ENCODE measurements at regions not wholly inside any gene's neighbourhood (a gene's known extent, or its start where the extent isn't known, plus 50 kb on each side); places are given as distances from the start of the nearest gene placed in this dataset.

- no peak for ATAC-seq
- H3K27me3 ChIP-seq (ENCODE audit: control insufficient read depth in 2 of 2, insufficient read depth in 2 of 2, low read length in 2 of 2) = no peaks in the 10 kb centered on the region
- 2% methylated on average over 7 of the region's 7 CpGs for WGBS (ENCODE audit: insufficient coverage, low coverage, missing lambda C conversion rate)
- H2AFZ ChIP-seq (ENCODE audit: low read depth, low read length) = no peak overlapping the region
- no peak overlapping the region for H3K4me3 ChIP-seq
- no peaks in the 10 kb centered on the region for H3K4me1 ChIP-seq (replicated peaks in 1 of 2; ENCODE audit: control insufficient read depth in 2 of 2, insufficient read depth in 2 of 2, low read length in 2 of 2)
- H3K79me2 ChIP-seq (ENCODE audit: control insufficient read depth, insufficient read depth, low read length) = no peaks in the 10 kb centered on the region
- DNase-seq (ENCODE audit: extremely low read depth in 1 of 4, low spot score in 3 of 4) = no peak
- intact Hi-C loops (cut with micrococcal nuclease) = no loop called here
- in situ Hi-C loops (cut with MboI) = no loop called here
- H3K27ac ChIP-seq (ENCODE audit: extremely low read depth, low read depth, low read length) = no peak overlapping the region
- POLR2A ChIA-PET = interaction anchor here (1.0 kb wide), 1 partner anchor 10 kb away, joined by 3 read pairs; no protein-coding TSS in a partner anchor
- no TSS peak for BruUV-seq (replicated peaks)
- H3K9me1 ChIP-seq (ENCODE audit: control insufficient read depth, insufficient read depth, low read length) = no peaks in the 10 kb centered on the region
- no peak for FAIRE-seq
- CTCF ChIA-PET (ENCODE audit: low intra/inter-chr PET ratio) = no interaction called here
- H3K9me3 ChIP-seq (replicated peaks; ENCODE audit: control insufficient read depth, insufficient read depth, low read depth, low read length) = no peaks in the 10 kb centered on the region
- no peaks in the 10 kb centered on the region; the same call in 1 of the 2 replicates for H4K20me1 ChIP-seq (replicated peaks; ENCODE audit: control insufficient read depth, insufficient read depth, low read length)
- no peak overlapping the region for H3K9ac ChIP-seq (ENCODE audit: insufficient read depth in 1 of 2, low read depth in 2 of 2, low read length in 2 of 2)
- H3K4me2 ChIP-seq (ENCODE audit: insufficient read depth, low read length) = no peak overlapping the region
- H3K36me3 ChIP-seq (ENCODE audit: control insufficient read depth, insufficient read depth, low read length) = no peaks in the 10 kb centered on the region
- no peak for TF ChIP-seq RCOR1 (IDR thresholded peaks at IDR 0.05; ENCODE audit: borderline replicate concordance in 1 of 2, low read depth in 2 of 2, low read length in 2 of 2)
- no peak for TF ChIP-seq TAF7 (tag; IDR thresholded peaks at IDR 0.05)
- no peak for TF ChIP-seq PURB (CRISPR knock-in tag; IDR thresholded peaks at IDR 0.05; ENCODE audit: low read depth)
- TF ChIP-seq ZNF184 (CRISPR knock-in tag; IDR thresholded peaks at IDR 0.05) = no peak
- TF ChIP-seq RBM34 (IDR thresholded peaks at IDR 0.05; ENCODE audit: borderline replicate concordance, insufficient read depth, low read length) = no peak
- no peak for TF ChIP-seq SFPQ (IDR thresholded peaks at IDR 0.05; ENCODE audit: low read depth, low read length)
- no peak for TF ChIP-seq ARID3B (CRISPR knock-in tag; IDR thresholded peaks at IDR 0.05; ENCODE audit: borderline replicate concordance)
- no peak for TF ChIP-seq TRIM24 (IDR thresholded peaks at IDR 0.05)
- TF ChIP-seq FOXA1 (IDR thresholded peaks at IDR 0.05; ENCODE audit: borderline replicate concordance) = no peak
- TF ChIP-seq ZNF740 (CRISPR knock-in tag; IDR thresholded peaks at IDR 0.05) = no peak
- no peak for TF ChIP-seq ZNF740 (tag; IDR thresholded peaks at IDR 0.05)
Measured at GRCh38 chr6:85163156-85164080, 286.5 kb upstream of the NT5E start.

Measured in K562 (cell line).